Activated CD8-positive, alpha-beta memory T cell treated with anti-CD3 and anti-CD28 coated beads, Interleukin-2, amount 50 U/mL, for 24 hours (primary cell): ENCODE measurements at regions not wholly inside any gene's neighbourhood (a gene's known extent, or its start where the extent isn't known, plus 50 kb on each side); places are given as distances from the start of the nearest gene placed in this dataset.
"Not testable (repeated sequence)": the region's sequence is repeated elsewhere in the genome, so short reads cannot be mapped to it uniquely, and the experiment has no call there.

ENCODE experiments used
- DNase-seq: peaks from one replicate; pipeline ENCODE4 v3.0.0-alpha.2; 2020; ENCODE audit errors: extremely low read depth

DNA sequence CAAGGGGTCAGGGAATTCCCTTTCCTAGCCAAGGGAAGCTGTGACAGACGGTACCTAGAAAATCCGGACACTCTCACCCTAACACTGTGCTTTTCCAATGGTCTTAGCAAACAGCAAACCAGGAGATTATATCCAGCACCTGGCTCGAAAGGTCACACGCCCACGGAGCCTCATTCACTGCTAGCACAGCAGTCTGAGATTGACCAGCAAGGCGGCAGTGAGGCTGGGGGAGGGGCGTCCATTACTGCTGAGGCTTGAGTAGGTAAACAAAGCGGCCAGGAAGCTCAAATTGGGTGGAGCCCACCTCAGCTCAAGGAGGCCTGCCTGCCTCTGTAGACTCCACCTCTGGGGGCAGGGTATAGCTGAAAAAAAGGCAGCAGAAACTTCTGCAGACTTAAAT lies 447.3 kb downstream of the RSL24D1 start:
- DNase-seq: not testable (repeated sequence)

DNA sequence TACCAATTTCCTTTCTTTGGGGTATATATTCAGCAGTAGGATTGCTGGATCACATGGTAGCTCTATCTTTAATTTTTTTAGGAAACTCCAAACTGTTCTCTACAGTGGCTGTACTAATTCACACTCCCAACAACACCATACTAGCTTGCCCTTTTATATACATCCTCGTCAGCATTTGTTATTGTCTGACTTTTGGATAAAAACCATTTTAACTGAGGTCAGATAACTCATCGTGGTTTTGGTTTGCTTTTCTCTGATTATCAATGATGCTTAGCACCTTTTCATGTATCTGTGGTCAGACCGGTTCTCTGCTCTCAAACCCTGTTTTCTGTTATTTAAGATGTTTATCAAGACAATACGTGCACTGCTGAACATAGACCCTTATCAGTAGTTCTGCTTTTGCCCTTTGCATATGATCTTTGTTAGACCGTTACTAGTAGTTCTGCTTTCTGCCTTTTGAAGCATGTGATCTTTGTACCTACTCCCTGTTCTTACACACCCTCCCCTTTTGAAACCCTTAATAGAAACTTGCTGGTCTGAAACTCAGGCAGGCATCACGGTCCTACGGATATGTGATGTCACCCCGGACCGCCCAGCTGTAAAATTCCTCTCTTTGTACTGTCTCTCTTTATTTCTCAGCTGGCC lies 474.3 kb downstream of the RSL24D1 start:
- no peak for DNase-seq

DNA sequence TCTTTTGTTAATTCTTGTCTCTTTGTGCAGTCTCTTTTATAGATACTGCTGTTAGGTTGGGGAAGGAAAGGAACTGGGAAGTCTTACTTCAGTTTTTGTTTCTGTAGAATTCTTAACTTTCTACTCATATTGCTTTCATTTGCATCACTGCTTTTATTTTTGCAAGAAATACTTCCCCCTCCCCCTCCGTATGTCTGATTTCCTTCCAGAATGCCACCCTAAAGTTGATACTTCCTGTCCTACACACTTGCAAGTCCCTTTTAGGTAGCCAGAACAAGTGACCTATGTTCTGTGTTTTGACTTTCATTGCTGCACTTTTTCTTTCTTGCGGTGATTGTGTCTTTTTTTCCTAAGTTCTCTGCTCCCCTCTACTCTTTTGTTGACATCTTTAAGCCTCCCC lies 477.4 kb downstream of the RSL24D1 start:
- DNase-seq: no peak

DNA sequence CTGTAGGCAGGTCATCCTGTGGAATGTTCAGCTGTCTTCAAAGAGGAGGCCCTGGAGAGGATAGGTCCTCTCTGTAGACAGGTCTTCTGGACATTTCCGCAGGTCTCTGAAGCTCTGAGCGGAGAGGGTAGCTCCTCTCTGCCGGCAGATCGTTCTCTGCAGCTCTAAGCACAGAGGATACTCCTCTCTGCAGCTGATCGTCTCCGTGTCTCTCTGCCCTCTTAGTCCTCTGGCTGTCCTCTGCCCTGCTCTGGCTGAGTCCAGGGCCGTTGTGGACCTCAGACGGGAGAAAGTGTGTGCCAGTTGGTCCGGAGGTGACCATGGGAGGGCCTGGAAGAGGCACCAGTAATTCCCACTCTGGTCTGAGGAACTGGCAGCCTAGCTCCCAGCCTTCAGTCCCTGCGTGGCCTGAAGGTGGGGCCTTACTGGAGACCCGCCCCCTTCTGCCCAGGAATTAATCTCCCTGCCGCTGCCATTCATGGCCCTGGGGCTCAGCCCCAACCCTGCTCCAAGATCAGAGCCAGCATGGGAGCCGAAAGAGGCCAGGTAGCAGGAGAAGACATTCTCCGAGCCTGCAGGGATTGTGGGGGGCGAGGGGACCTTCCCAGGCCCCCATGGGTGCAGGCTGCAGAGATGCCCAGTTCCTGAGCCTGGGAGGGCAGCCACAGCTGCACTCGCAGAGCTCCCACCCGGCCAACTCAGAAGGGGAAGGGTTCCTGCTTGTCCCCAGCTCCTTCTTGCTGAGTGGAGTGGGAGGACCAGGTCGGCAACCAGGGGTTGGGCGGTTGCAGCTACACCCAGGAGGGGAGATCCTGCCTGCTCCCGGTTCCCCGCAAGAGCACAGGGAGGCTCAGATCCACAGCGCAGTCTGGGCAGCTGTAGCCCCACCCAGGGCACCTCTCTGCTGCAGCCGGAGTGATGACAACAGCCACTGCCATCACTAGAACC lies 488.7 kb downstream of the RSL24D1 start:
- DNase-seq: no peak

DNA sequence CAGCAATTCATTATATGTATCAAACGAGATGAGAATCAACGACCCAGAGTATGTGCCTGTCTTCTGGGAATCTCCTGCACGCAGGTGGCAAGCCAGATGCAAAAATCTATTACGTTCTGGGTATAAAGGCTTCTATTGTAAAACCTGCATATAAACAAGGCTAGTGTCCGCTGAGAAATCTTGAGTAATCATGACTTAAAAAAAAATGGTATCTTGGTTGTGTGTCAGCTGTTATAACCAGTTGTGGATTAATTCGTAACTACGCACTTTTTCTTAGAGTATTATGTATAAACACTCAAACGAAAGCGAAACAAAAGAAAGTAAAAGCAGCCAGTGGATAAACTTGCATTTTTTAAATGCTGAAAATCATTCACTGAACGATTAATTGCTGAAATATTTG lies 509.1 kb downstream of the RSL24D1 start:
- DNase-seq: no peak
